Esophagus squamous epithelium (tissue), 5 donors: ENCODE measurements at regions not wholly inside any gene's neighbourhood (a gene's known extent, or its start where the extent isn't known, plus 50 kb on each side); places are given as distances from the start of the nearest gene placed in this dataset.

ENCODE experiments used
- DNase-seq: peaks from one replicate; lab custom pipeline; 2025; lab: John Stamatoyannopoulos, UW
- H3K27ac ChIP-seq, 4 donors: fragments of 200-600 bp; sonication (generic); one replicate each; pipeline ENCODE4 v1.5.1; 2016 to 2019; ENCODE audit warnings: mild to moderate bottlenecking in 1 of 4
- H3K27me3 ChIP-seq, 4 donors: fragments of 200-600 bp; sonication (generic); 1 replicate in 3 of 4; 2 replicates in 1 of 4; pipeline versions ENCODE4 v1.5.1 to v1.6.0; 2017 to 2021; ENCODE audit warnings: antibody characterized with exemption in 1 of 4
- H3K36me3 ChIP-seq, 3 donors: fragments of 200-600 bp; sonication (generic); one replicate each; pipeline ENCODE4 v1.5.1; 2016 to 2019
- H3K4me1 ChIP-seq, 3 donors: fragments of 200-600 bp; sonication (generic); one replicate each; pipeline ENCODE4 v1.5.1; 2017 to 2019
- H3K4me3 ChIP-seq, 4 donors: fragments of 200-600 bp; sonication (generic); 1 replicate in 3 of 4; 2 replicates in 1 of 4; pipeline ENCODE4 v1.5.1; 2016 to 2019; ENCODE audit warnings: mild to moderate bottlenecking in 2 of 4, moderate library complexity in 1 of 4
- H3K9me3 ChIP-seq, 3 donors: fragments of 200-600 bp; sonication (generic); one replicate each; pipeline ENCODE4 v1.5.1; 2016 to 2019
- CTCF ChIP-seq, 6 experiments: fragments of 450-650 bp in 4 of 6; fragments of 200-600 bp in 2 of 6; sonication (generic) in 2 of 6; IDR thresholded peaks; one replicate each; pipeline ENCODE4 v1.5.1; 2016 to 2019; ENCODE audit warnings: antibody characterized with exemption in 6 of 6, mild to moderate bottlenecking in 4 of 6, moderate library complexity in 4 of 6
- POLR2A ChIP-seq, 4 donors: fragments of 450-650 bp; IDR thresholded peaks; one replicate each; pipeline ENCODE4 v1.6.1; 2017; ENCODE audit warnings: antibody characterized with exemption in 4 of 4, mild to moderate bottlenecking in 4 of 4, moderate library complexity in 3 of 4
- WGBS, 2 donors: methylation state at CpG; one replicate each; pipeline ENCODE4 v1.1.5; 2018; 5-methylcytosine and 5-hydroxymethylcytosine counted together
- intact Hi-C: fragments of 100-400 bp; cut with DNase I; formaldehyde crosslinking; loops from one replicate; pipeline ENCODE4 v1.15.0; 2022
- donor health status: DM: yes; HTN: yes; CAD: no.

GRCh38 chr6:3546121-3546520, 89.3 kb upstream of the SLC22A23 start:
- H3K4me3 ChIP-seq = no peak overlapping the region
- intact Hi-C loops = no loop called here
- H3K27ac ChIP-seq = no peak overlapping the region
- DNase-seq = no peak
- TF ChIP-seq CTCF (IDR thresholded peaks at IDR 0.05) = no peak
- TF ChIP-seq POLR2A (IDR thresholded peaks at IDR 0.05) = no peak
- no peaks in the 10 kb centered on the region for H3K36me3 ChIP-seq
- peaks cover 0 to 13% (median 3%) of the 10 kb centered on the region in 3 donors for H3K4me1 ChIP-seq
- no peaks in the 10 kb centered on the region for H3K9me3 ChIP-seq
- 69 to 80% methylated on average over 1 to 2 of the region's 2 CpGs for WGBS, 2 donors
- H3K27me3 ChIP-seq = no peaks in the 10 kb centered on the region

GRCh38 chr6:3545156-3545555, 88.3 kb upstream of the SLC22A23 start:
- no peaks in the 10 kb centered on the region for H3K9me3 ChIP-seq
- no peak overlapping the region for H3K4me3 ChIP-seq
- H3K27me3 ChIP-seq = no peaks in the 10 kb centered on the region
- WGBS, 2 donors = 100% methylated on average over 1 of the region's 1 CpG
- DNase-seq = no peak
- TF ChIP-seq CTCF (IDR thresholded peaks at IDR 0.05) (no peak), POLR2A (IDR thresholded peaks at IDR 0.05) (no peak)
- H3K27ac ChIP-seq = no peak overlapping the region
- H3K36me3 ChIP-seq = no peaks in the 10 kb centered on the region
- H3K4me1 ChIP-seq = peaks cover 0 to 13% (median 3%) of the 10 kb centered on the region in 3 donors
- intact Hi-C loops = no loop called here

- no peaks in the 10 kb centered on the region for H3K9me3 ChIP-seq
- TF ChIP-seq CTCF (IDR thresholded peaks at IDR 0.05) (peak in 1 of 6 experiments; percentile 17), POLR2A (IDR thresholded peaks at IDR 0.05) (no peak)
- no peak for DNase-seq
- H3K4me3 ChIP-seq = no peak overlapping the region
- H3K4me1 ChIP-seq = peaks cover 0 to 6% (median 0%) of the 10 kb centered on the region in 3 donors
- H3K27me3 ChIP-seq = no peaks in the 10 kb centered on the region
- intact Hi-C loops = no loop called here
- 49 to 77% methylated on average over 5 to 6 of the region's 6 CpGs for WGBS, 2 donors
- H3K27ac ChIP-seq = no peak overlapping the region
- H3K36me3 ChIP-seq = no peaks in the 10 kb centered on the region
Measured at GRCh38 chr6:3542032-3542640, 85.3 kb upstream of the SLC22A23 start.

- intact Hi-C loops = no loop called here
- H3K9me3 ChIP-seq = no peaks in the 10 kb centered on the region
- 68 to 81% methylated on average over 6 to 9 of the region's 9 CpGs for WGBS, 2 donors
- H3K27ac ChIP-seq = no peak overlapping the region
- H3K36me3 ChIP-seq = no peaks in the 10 kb centered on the region
- H3K4me1 ChIP-seq = peaks cover 0 to 6% (median 0%) of the 10 kb centered on the region in 3 donors
- H3K4me3 ChIP-seq = no peak overlapping the region
- no peak for DNase-seq
- TF ChIP-seq POLR2A (IDR thresholded peaks at IDR 0.05) (no peak), CTCF (IDR thresholded peaks at IDR 0.05) (no peak)
- H3K27me3 ChIP-seq = no peaks in the 10 kb centered on the region
Measured at GRCh38 chr6:3541006-3541585, 84.2 kb upstream of the SLC22A23 start.

- H3K27me3 ChIP-seq = no peaks in the 10 kb centered on the region
- H3K36me3 ChIP-seq = no peaks in the 10 kb centered on the region
- 95 to 96% methylated on average over 8 of the region's 8 CpGs for WGBS, 2 donors
- no peak for DNase-seq
- H3K27ac ChIP-seq = no peak overlapping the region
- no peaks in the 10 kb centered on the region for H3K9me3 ChIP-seq
- intact Hi-C loops = no loop called here
- no peak for TF ChIP-seq CTCF (IDR thresholded peaks at IDR 0.05)
- no peak for TF ChIP-seq POLR2A (IDR thresholded peaks at IDR 0.05)
- H3K4me3 ChIP-seq = no peak overlapping the region
- H3K4me1 ChIP-seq = peaks cover 0 to 10% (median 0%) of the 10 kb centered on the region in 3 donors
Measured at GRCh38 chr6:3540253-3540820, 83.5 kb upstream of the SLC22A23 start.
